ENCODE measurements at regions not wholly inside any gene's neighbourhood (a gene's known extent, or its start where the extent isn't known, plus 50 kb on each side); places are given as distances from the start of the nearest gene placed in this dataset.

- TF ChIP-seq FOXM1 (IDR thresholded peaks at IDR 0.05; ENCODE audit: borderline replicate concordance) (no peak), L3MBTL2 (conservative IDR thresholded peaks at IDR 0.05) (no peak), HDGF (IDR thresholded peaks at IDR 0.05; ENCODE audit: borderline replicate concordance) (no peak), ELF4 (IDR thresholded peaks at IDR 0.05) (no peak), BHLHE40 (IDR thresholded peaks at IDR 0.05; ENCODE audit: borderline replicate concordance) (no peak), FOXA1 (IDR thresholded peaks at IDR 0.05) (no peak)
These were observed 165.2 kb downstream of the TDRD15 start for GRCh38 chr2:21288739-21289520.
